ENCODE measurements at regions not wholly inside any gene's neighbourhood (a gene's known extent, or its start where the extent isn't known, plus 50 kb on each side); places are given as distances from the start of the nearest gene placed in this dataset.

DNA sequence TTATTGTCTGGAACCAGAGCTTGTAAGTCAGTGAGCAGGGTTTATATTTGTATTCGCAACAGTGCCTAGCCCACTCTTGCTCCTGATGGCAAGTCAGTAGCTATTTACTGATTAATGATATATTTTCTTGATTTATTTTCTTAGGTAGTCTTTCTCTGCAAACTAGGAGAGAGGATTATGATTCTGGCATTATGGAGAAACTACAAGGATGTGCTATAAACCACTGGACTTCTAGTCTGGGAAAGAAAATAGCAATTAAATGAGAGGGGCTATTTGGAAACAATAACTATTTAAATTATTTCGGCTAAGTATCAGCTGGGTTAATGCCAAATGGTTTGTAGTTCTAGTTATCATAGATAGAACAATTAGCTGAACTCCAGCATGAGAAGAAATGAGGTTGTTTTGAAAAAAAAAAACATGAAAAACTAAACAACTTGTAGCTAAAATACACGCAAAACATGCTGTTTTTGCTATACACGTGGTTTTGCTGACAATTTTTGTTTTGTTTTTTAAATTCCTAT lies 304.9 kb upstream of the TCF21 start:
- no peak for DNase-seq (ENCODE audit: low read depth)

DNA sequence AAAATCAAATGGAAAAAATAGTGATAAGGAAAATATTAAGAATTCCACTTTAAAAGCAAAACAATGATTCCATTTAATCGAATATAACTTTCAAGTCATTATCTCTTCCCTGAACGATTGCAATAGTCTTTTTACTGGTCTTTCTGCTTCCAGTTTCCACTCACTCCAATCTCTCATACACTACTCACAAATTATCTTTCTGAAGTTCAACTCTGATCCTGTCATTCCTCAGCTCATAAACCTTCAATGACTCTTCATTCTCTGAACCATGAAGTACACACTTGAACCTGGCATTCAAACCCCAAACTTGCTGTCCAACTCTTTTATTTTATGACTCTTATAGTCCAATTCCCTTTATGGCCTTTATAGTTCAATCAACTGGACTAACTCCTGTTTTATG lies 304.1 kb upstream of the TCF21 start:
- DNase-seq (ENCODE audit: low read depth): no peak

DNA sequence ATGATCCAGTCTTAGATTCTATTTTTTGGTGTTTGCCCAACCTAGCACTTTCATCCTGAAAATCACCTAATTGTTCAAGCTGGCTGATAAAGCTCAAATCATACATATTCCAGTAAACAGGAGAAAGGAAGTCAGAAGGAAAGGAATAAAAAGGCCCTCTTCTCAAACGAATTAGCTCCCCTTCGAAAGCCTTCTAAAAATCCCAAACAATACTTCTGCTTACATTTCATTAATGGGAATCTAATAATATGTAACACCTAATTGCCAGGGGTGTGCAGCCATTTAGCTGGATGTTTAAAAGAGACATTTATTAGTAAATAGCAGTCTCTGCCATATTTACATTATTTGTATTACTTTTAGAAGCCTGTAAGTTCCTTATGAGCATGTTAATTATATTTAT lies 302.9 kb upstream of the TCF21 start:
- no peak for DNase-seq (ENCODE audit: low read depth)

DNA sequence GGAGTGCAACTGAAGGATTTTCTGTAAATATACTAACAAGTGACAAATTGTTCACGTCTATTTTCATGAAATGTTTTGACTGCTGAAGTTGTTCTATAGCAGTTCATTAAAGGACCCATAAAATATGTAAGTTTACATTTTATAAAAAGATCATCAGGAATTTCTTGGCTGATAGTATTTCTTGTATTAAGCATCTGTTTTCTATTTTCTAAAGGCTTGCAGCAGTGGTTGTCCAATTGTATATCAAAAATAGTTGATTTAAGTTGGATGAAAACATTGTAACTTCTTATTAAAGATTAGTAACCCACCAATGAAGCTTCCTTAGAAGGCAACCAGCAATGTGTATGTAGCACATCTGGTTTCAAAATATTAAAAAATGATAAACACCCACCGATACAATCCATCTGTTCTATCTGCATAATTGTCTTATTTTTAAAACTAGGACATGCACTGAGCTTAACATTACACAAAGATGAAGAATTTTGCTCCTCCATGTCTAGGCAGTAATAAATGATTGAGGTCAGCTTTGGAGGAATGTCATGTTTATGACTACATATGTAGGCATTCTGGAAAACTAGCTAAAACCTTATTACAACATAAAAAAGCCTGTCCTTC lies 301.3 kb upstream of the TCF21 start:
- DNase-seq (ENCODE audit: low read depth): peak; percentile 56

DNA sequence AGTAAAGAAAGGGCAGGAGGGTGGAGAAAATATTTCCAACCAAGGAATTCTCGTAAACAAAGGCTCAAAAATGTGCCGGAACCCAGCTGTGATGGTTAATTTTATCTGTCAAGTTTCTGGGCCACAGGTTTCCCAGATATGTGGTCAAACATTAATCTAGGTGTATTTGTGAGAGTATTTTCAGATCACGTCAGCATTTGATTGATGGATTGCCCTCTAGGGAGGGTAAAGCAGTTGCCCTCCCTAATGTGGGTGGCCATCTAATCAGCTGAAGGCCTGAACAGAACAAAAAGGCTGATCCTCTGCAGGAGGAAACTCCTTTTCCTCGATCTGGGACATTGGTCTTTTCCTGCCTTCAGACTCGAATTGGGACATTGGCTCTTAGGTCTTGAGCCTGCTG lies 298.7 kb upstream of the TCF21 start:
- no peak for DNase-seq (ENCODE audit: low read depth)

DNA sequence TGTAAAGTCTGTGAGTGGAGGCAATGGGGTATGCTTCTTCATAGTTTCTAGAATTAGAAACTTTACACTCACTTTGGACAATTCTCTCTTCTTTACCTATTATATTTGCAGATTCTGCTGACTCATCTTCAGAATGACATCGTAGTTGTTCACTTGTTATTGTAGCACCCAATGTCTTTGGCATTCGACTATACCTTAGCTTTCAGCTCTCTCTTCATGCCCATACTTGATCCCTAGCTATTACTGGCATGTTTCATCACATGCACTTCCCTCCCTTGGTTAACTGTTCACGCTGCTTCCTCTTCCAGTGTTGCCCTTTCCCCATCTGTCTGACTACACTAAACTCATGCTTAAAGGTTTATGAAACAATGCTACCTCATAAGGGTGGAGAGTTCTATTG lies 298.1 kb upstream of the TCF21 start:
- peak; percentile 26 for DNase-seq (ENCODE audit: low read depth)

DNA sequence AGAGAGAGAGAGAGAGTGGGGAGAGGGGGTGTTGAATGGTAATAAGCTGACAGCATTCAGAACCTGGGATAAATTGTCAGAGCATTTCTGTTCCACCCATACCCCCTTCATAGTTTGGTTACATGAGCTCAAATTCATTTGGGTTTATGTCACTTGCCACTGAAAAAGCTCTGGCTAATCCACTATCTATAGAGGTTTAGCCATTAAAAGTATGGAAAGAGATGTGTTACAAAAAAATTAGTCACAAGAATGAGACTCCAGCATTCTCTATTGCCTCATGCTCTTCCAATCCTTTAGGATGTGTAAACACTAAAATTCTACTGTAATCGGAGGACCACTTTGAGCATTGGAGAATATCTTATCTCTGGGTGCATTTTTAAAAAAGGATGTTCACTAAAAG lies 297.6 kb upstream of the TCF21 start:
- DNase-seq (ENCODE audit: low read depth): no peak

DNA sequence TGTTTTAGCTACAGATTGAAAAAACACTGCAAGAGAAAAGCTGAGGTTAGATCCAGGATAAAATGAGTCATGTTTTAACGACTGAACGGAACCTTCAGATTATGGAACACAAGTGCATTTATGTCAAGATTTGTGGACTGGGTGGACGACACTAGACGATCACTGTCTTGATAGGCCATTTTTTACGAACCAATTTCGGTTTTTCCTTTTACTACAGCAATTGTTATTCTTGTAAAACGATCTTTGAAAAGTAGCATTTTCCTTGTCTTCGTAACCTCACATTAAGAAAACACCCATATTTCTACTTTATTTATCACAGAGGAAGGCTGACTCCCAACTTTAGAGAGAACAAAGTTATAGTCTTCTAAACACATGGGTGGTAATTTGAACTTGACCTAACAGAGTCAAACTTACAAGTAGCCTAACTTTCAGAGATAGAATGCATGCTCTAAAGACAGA lies 294.2 kb upstream of the TCF21 start:
- DNase-seq (ENCODE audit: low read depth): peak; percentile 62

DNA sequence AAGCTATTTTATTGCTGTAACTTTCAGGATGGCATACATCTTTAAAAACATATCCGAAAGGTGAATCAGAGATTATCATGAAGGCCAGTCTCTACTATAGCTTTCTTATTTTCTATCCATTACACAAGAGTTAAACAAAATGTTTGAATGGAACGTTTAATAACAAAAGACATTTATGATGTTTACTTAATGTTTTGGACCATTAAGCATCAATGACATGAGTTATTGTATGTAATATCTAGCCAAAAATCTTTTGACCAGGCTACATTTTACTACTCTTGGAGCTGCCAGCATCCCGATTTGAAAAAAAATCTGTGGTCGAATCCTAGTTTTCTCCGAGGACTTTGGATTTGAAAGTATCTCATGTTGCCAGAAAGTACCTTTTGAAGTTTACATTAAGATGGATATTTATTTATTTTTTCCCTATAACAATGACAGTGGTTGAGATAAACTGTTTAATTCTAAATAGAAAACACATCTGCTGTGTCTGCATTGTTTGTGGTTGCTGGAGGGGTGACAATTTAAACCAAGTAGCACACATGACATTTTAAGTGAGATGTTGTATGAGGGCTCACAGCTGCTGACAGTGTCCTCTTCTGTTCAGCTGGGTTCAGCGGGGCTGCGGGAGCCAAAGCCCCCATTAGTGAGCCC lies 293.7 kb upstream of the TCF21 start:
- peak; percentile 32 for DNase-seq (ENCODE audit: low read depth)

DNA sequence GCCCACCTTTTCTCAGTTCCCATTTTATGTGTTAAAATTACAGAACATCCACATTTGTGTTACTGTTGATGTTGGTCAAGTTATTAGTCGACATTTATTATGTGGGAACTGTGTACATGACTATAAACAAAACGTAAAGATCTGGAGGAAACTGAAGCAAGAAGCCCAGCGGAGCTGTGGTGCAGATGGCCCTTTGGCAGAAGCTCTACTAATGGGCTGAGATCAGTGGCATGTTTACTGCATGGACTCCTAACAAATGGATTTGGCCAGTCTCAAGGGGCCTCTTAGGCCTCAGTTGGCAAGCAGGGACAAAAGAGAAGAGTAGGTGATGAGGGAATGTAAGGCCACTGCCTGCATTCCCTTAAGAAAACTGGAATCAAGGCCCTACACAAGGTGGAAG lies 282.1 kb upstream of the TCF21 start:
- DNase-seq (ENCODE audit: low read depth): no peak

DNA sequence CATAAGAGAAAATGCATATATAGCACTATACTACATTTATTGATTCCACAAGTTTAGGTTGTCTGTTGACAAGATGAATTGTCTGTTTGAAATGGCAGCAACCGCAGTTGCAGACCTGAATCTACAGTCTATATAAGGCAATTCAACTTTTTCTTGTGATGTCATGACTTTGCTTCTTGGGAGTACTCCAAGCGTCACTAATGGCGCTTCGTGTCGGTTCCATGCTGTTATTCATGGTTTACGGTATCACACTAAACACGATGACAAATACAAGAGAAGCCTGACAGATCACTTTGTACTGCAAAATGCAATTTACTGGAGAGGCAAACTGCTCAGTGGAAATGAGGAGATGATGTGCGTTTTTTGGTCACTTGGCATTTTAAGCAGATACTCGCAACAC lies 280.3 kb upstream of the TCF21 start:
- DNase-seq (ENCODE audit: low read depth): no peak

DNA sequence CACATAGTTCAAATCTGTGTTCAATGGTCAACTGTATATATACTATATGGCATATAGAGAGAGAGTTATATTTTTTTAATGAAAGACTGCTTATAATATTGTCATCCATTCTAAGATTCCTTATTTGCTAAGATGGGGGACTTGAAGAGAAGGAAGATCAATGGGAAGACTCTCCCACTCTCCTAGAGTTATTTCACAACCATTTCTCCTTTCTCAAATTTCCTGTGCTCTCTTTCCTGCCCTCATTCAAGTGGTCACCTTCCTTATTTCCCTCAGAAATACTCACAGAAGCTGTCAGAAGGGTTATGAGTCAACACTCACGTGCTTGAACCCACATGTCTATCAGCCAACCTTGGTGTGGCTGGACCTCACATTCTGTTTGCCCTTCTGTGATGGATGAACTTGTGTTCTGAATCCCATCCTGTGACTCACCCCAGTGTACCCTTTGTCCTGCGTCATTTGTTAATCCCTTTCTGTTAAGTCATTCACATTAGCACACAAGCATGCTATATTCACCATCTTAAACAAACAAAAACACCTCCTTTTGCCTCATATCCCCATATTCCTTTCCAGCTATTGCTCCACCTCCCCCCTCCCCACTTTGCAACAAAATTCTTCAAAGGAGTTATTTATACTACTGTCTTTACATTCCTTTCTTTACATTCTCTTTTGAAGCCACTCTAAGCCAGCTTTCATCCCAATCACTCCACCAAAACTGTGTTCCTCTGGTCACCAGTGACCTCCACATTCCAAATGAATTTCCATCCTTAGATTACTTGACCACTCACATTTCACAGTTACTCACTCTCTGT lies 279.3 kb upstream of the TCF21 start:
- peak; percentile 100 for DNase-seq (ENCODE audit: low read depth)

DNA sequence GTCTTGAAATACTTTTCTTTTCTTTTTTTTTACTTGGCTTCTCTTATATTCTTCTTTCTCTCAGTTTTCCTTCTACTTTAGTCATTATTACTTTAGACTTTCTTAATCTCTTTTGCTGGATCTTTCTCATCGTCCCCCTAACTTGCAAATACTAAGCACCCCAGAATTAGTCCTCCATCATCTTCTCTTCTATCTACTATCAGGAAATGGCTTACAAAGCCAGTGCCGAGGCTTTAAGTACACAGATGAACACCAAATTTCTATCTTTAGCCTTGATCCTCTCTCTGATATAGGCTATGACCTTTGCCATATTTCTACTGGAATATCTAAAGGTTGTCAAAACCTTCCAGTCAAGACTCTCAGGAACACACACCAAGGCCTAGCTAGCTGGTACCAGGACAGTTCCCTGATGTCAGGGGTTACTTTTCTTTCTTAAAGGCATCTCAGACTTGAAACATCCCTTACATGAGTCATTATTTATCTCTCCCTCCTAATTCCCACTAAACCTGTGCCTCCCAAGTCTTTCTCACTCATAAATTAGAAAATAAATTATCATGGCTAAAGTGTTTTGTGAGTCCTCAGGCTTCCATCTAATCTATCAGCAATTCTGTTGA lies 278.6 kb upstream of the TCF21 start:
- DNase-seq (ENCODE audit: low read depth): peak; percentile 82

DNA sequence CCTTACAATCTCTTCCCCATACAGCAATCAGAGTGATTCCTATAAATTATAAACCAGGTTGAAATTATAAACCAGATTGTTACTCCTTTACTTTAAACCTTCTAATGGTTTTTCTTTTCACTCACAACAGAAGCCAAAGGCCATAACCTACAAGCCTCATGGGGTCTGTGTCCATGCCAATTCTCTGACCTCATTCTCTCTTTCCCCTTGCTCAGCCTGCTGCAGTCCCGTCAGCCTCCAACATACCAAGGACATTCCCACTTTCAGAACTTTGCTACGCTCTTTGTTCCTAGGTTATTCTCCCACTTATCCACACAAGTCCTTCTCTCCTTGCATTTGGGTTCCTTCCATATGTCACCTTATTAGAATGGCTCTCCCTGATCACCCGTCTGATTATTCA lies 277.9 kb upstream of the TCF21 start:
- DNase-seq (ENCODE audit: low read depth): peak; percentile 49

DNA sequence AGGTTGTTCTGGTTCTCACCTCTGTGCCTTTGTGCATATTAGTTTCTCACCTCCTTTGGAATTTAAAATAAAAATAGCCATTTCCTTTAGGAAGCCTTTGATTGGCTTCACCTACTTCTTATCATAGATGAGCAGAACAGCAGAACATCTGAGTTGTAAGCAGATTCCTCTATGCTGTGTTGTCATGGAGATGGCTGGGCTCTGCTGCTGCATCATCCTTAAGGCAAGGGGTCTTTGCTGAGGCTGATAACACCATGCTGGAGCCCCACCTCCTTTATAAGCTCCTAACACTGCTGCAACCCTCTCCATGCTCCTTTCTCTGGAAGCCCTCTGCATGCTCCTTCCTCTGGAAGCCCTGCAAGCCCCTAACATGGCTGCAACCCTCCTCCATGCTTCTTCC lies 276.5 kb upstream of the TCF21 start:
- no peak for DNase-seq (ENCODE audit: low read depth)

DNA sequence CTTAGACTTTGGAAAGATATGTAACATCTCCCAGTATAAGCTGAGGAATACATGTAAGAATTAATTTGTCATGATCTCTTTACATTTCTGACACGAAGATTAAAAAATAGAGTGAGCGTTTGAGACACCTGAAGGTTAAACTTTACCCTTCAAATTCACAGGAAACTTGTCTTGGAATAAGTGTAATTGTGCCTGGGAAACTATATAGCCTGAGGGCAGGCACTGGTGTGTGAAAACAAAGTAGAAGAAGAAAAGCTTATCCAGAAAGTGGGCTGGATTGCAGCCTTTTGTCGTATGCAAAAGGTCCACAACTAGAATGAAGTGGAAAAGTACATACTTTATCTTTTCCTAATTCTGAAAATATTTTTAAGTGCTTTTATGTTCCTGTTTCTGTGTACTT lies 275.7 kb upstream of the TCF21 start:
- no peak for DNase-seq (ENCODE audit: low read depth)

DNA sequence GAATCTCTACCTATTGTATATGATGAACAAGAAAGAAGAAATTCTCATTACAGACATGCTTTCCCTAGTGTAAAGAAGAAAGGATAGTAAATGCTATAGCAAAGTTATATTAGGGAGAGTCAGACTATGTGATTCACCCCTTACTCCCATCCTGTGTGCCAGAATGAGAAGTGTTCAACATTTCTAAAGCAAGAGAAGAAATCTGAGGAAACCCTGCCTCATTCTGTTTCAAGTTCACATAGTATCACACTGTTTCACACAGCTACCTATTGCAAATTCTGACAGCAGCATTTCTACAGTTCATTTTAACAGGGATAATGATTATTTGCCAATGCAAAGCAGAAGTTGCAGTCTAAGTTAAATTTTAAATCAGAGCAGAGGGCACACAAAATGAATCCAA lies 267.2 kb upstream of the TCF21 start:
- peak; percentile 51 for DNase-seq (ENCODE audit: low read depth)

DNA sequence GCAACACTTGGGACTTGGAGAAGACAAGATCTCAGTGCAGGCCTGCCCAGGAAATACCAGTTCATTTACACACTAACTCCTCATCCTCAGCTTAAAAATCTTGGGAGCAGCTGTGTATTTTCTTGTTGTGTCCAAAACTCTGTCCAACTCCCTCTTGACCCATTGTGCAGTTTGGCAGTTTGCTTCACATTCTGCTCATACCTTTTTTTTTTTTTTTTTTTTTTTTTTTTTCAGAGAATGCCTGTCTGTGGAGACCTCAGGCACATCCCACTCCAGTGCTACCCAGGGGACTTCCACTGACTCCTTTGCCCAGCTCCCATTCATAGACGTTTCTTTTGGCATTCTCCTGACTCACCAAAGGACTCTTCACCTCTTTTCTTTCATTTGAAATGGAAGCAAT lies 265.8 kb upstream of the TCF21 start:
- DNase-seq (ENCODE audit: low read depth): peak; percentile 83

DNA sequence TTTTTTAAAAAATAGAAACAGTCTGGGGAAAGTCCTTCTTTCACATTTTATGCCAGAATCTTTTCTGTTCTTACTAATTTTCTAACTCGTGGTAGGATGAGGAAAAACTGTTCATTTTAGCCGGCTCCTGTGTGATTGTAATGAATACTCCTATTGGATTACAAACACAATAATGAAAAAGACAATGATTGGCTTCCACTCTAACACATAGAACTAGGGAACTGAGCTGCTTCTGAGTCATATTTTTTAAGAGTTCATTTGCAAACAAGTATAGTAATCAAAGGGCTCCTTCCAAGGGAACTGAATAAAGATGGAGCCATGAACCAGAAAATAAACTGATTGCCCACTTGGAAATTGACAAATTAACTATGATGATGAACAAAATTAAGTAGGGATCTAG lies 265.3 kb upstream of the TCF21 start:
- DNase-seq (ENCODE audit: low read depth): peak; percentile 29

DNA sequence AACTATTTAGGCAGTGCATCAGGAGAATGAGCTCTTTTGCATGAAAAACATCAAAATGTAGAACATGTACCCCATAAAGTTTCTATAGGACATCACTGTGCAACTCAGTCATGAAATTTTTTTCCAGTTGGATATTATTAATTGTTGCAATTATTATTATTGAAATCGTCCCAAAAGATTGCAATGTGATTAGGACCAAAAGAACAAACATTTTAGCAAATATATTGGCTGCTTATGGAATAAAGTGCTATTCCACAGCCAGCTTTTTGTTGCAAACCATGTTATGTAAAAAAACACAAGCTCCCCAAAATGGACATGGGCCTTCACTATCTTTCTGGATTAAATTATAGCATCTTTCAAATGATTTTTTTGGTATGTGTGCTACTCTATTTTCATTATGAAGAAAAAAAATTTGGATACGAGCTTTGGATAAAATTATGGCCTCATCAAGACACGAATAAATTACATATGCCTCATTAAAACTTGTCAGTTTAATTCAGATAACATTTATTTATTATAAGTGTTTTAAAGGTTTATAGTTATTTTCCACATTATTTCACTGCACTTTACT lies 262.7 kb upstream of the TCF21 start:
- no peak for DNase-seq (ENCODE audit: low read depth)

DNA sequence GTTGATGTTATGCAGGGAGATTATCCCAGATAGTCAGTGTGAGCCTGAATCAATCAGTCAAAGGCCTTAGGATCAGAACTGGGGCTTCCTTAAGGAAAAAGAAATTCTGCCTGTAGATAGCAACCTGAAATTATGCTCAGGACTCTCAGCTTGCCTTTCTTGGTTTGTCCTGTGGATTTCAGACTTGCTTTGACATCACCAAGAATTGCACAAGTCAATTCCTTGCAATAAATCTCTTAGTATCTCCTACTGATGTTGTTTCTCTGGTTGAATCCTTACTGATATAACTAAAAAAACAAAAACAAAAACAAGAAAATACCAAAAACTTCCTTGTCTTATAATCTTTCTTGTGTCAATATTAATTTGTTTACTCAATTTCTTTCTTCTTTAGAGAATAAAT lies 258.9 kb upstream of the TCF21 start:
- no peak for DNase-seq (ENCODE audit: low read depth)

DNA sequence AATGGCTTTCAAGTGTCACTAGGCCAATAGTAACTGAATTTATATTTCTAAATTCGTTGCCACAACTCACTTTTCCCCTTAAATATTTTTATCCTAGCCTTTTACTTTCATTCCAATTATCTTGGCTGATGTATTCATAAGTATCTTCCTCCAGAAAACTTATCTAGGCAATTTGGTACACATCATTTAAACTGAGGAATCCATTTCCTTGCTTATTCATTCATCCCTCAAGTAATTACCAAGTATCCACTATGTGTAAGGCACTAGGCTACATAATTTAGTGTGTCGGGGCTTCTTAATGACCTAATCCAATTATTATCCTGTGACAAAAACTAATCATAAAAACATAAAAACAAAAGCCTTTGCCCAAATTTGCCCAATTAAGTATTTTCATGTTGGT lies 258.3 kb upstream of the TCF21 start:
- no peak for DNase-seq (ENCODE audit: low read depth)

All from LHCN-M2 (cell line).